ENCODE measurements at regions not wholly inside any gene's neighbourhood (a gene's known extent, or its start where the extent isn't known, plus 50 kb on each side); places are given as distances from the start of the nearest gene placed in this dataset.

DNA sequence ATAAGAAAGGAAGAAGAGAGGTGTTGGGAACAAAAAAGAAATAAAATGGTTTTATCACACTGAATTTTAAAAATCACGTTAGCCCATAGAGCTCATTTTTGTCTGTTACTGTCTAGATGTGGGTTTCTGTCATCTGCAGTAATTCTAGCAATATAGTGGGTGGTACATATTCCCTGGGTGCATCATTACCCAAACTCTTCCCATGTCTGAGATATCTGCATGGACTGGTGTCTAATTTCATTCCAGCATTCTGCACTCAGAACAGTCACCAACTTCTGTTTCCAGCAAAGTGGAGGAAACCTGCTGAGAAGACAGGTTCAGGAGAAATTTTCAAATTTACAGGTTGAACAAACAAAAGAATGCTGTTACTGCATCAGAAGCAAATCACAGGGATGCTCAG lies 263.8 kb downstream of the CDH11 start:
- TF ChIP-seq POLR2A (IDR thresholded peaks at IDR 0.05) = no peak
- TF ChIP-seq, protein P1, sequence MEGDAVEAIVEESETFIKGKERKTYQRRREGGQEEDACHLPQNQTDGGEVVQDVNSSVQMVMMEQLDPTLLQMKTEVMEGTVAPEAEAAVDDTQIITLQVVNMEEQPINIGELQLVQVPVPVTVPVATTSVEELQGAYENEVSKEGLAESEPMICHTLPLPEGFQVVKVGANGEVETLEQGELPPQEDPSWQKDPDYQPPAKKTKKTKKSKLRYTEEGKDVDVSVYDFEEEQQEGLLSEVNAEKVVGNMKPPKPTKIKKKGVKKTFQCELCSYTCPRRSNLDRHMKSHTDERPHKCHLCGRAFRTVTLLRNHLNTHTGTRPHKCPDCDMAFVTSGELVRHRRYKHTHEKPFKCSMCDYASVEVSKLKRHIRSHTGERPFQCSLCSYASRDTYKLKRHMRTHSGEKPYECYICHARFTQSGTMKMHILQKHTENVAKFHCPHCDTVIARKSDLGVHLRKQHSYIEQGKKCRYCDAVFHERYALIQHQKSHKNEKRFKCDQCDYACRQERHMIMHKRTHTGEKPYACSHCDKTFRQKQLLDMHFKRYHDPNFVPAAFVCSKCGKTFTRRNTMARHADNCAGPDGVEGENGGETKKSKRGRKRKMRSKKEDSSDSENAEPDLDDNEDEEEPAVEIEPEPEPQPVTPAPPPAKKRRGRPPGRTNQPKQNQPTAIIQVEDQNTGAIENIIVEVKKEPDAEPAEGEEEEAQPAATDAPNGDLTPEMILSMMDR (IDR thresholded peaks at IDR 0.05) = no peak
